GM19452 (cell line): ENCODE measurements at regions not wholly inside any gene's neighbourhood (a gene's known extent, or its start where the extent isn't known, plus 50 kb on each side); places are given as distances from the start of the nearest gene placed in this dataset.

ENCODE experiments used
- ATAC-seq: cut with Tn5 transposase; IDR thresholded peaks from one replicate; pipeline ENCODE4 v1.9.1; 2021; ENCODE audit not compliant: unreplicated experiment

- no peak for ATAC-seq
Measured at GRCh38 chr2:122905431-122905830, 1119.7 kb upstream of the CNTNAP5 start.

GRCh38 chr2:122908159-122908558, 1116.9 kb upstream of the CNTNAP5 start:
- ATAC-seq = no peak

GRCh38 chr2:122927197-122927596, 1097.9 kb upstream of the CNTNAP5 start:
- no peak for ATAC-seq

- ATAC-seq = no peak
Measured at GRCh38 chr2:122927710-122928557, 1097.2 kb upstream of the CNTNAP5 start.

- no peak for ATAC-seq
Measured at GRCh38 chr2:122929347-122929746, 1095.7 kb upstream of the CNTNAP5 start.

- no peak for ATAC-seq
Measured at GRCh38 chr2:122935506-122935905, 1089.6 kb upstream of the CNTNAP5 start.

GRCh38 chr2:122939796-122940195, 1085.3 kb upstream of the CNTNAP5 start:
- ATAC-seq = no peak

- no peak for ATAC-seq
Measured at GRCh38 chr2:122949523-122949922, 1075.6 kb upstream of the CNTNAP5 start.

- ATAC-seq = no peak
Measured at GRCh38 chr2:122955776-122956175, 1069.3 kb upstream of the CNTNAP5 start.

- no peak for ATAC-seq
Measured at GRCh38 chr2:122960759-122961641, 1064.1 kb upstream of the CNTNAP5 start.

GRCh38 chr2:122966461-122966860, 1058.6 kb upstream of the CNTNAP5 start:
- ATAC-seq = no peak

GRCh38 chr2:122977580-122977979, 1047.5 kb upstream of the CNTNAP5 start:
- no peak for ATAC-seq

GRCh38 chr2:122980671-122981070, 1044.4 kb upstream of the CNTNAP5 start:
- ATAC-seq = no peak

GRCh38 chr2:122982936-122983335, 1042.2 kb upstream of the CNTNAP5 start:
- ATAC-seq = no peak

GRCh38 chr2:122988395-122989221, 1036.5 kb upstream of the CNTNAP5 start:
- ATAC-seq = no peak

GRCh38 chr2:122993592-122993991, 1031.5 kb upstream of the CNTNAP5 start:
- ATAC-seq = no peak

GRCh38 chr2:122999258-122999657, 1025.8 kb upstream of the CNTNAP5 start:
- ATAC-seq = no peak

GRCh38 chr2:122999821-123000220, 1025.3 kb upstream of the CNTNAP5 start:
- ATAC-seq = no peak

- no peak for ATAC-seq
Measured at GRCh38 chr2:123002660-123003248, 1022.3 kb upstream of the CNTNAP5 start.

- ATAC-seq = no peak
Measured at GRCh38 chr2:123015186-123015585, 1009.9 kb upstream of the CNTNAP5 start.

GRCh38 chr2:123035541-123035940, 989.5 kb upstream of the CNTNAP5 start:
- ATAC-seq = no peak
